H1 (cell line): ENCODE measurements at regions not wholly inside any gene's neighbourhood (a gene's known extent, or its start where the extent isn't known, plus 50 kb on each side); places are given as distances from the start of the nearest gene placed in this dataset.

Experiments
- ATF2 ChIP-seq: IDR thresholded peaks from 2 replicates; pipeline ENCODE4 v1.6.1; 2012; ENCODE audit warnings: low read length, inconsistent platforms
- EP300 ChIP-seq, 2 experiments: IDR thresholded peaks; 1 replicate in 1 of 2; 2 replicates in 1 of 2; pipeline ENCODE4 v1.6.1; 2011 to 2012; ENCODE audit warnings: low read depth in 2 of 2, low read length in 2 of 2, mild to moderate bottlenecking in 2 of 2, borderline replicate concordance in 1 of 2, inconsistent platforms in 1 of 2, moderate library complexity in 1 of 2
- GABPA ChIP-seq: IDR thresholded peaks from 2 replicates; pipeline ENCODE4 v1.6.1; 2011; ENCODE audit warnings: mild to moderate bottlenecking, low read length, moderate library complexity, borderline replicate concordance; ENCODE audit not compliant: insufficient read depth
- GTF2F1 ChIP-seq: IDR thresholded peaks from 2 replicates; pipeline ENCODE4 v1.6.1; 2012; ENCODE audit warnings: low read depth, low read length, improper control_type of control experiment, borderline replicate concordance
- JUND ChIP-seq: IDR thresholded peaks from 2 replicates; pipeline ENCODE4 v1.6.1; 2011; ENCODE audit warnings: mild to moderate bottlenecking, improper control_type of control experiment, low read length
- NRF1 ChIP-seq: IDR thresholded peaks from 2 replicates; pipeline ENCODE4 v1.6.1; 2011; ENCODE audit warnings: mild to moderate bottlenecking, low read depth, low read length, improper control_type of control experiment
- RXRA ChIP-seq: IDR thresholded peaks from 2 replicates; pipeline ENCODE4 v1.6.1; 2011; ENCODE audit warnings: low read depth, mild to moderate bottlenecking, low read length, moderate library complexity; ENCODE audit not compliant: insufficient read depth
- TF ChIP-seq, protein P1 (sequence below): IDR thresholded peaks from 2 replicates; pipeline ENCODE4 v1.6.1; 2012; ENCODE audit warnings: inconsistent platforms

DNA sequence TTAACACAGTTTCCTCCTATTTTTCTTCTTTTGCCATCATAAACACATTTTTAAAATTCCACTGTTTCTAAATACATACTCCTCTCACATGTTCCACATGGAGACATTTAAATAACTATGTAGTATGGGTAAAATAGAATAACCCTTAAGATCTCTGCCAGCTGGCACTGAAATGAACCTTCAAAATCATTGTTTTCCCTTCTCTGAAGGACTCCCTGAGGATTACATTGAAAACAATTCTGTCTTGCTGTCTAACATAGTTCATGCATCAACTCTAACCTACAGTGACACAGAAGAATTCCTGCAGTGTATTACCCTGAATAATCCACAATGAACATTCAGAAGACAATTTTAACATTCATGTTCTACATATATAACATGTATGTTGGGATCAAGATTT, 1361.8 kb upstream of the CITED2 start (continued):
- no peak for TF ChIP-seq NRF1
- TF ChIP-seq EP300 (IDR thresholded peaks at IDR 0.05; ENCODE audit: borderline replicate concordance in 1 of 2, low read depth in 2 of 2, low read length in 2 of 2): no peak
- no peak for TF ChIP-seq JUND
- TF ChIP-seq ATF2: no peak
- no peak for TF ChIP-seq GABPA
- TF ChIP-seq RXRA: no peak
- no peak for TF ChIP-seq GTF2F1
- TF ChIP-seq, protein P1, sequence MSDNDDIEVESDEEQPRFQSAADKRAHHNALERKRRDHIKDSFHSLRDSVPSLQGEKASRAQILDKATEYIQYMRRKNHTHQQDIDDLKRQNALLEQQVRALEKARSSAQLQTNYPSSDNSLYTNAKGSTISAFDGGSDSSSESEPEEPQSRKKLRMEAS: no peak
